ENCODE measurements at regions not wholly inside any gene's neighbourhood (a gene's known extent, or its start where the extent isn't known, plus 50 kb on each side); places are given as distances from the start of the nearest gene placed in this dataset.

- TF ChIP-seq CTCF (conservative IDR thresholded peaks at IDR 0.05; ENCODE audit: low read length) (no peak), EZH2phosphoT487 (IDR thresholded peaks at IDR 0.05; ENCODE audit: borderline replicate concordance, low read depth, low read length) (no peak)
Observed at GRCh38 chr3:6471744-6472143, 389.2 kb upstream of the GRM7 start.

Measured in OCI-LY7 (cell line).